A673 (cell line): ENCODE measurements at regions not wholly inside any gene's neighbourhood (a gene's known extent, or its start where the extent isn't known, plus 50 kb on each side); places are given as distances from the start of the nearest gene placed in this dataset.

Experiments
- EZH2 ChIP-seq: fragments of 200-600 bp; sonication (generic); IDR thresholded peaks from 2 replicates; pipeline ENCODE4 v1.6.1; 2017; ENCODE audit warnings: borderline replicate concordance, low read depth, mild to moderate bottlenecking, mixed read lengths, antibody characterized with exemption, low read length; ENCODE audit not compliant: poor library complexity, severe bottlenecking
- TF ChIP-seq, protein P1 (sequence below): fragments of 300-800, 200-600 bp; sonication (generic); conservative IDR thresholded peaks from 2 replicates; pipeline ENCODE4 v1.5.1; 2017; ENCODE audit warnings: low read depth, mild to moderate bottlenecking, antibody characterized with exemption, low read length, moderate library complexity, mixed read lengths

DNA sequence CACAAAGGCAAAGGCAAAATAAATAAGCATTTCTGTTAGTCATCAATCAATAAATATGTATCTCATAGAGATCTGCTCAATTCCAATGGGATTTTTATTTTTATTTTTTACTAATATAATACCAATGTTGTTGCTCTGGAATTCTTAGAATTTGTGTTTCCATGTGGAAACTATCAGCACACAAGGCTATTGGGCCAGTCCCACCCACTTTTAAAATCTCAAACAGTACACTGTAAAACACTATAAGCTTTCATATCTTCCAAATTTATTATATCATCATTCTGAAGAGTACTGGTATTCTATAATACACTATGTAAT lies 563.8 kb upstream of the MARCKS start:
- TF ChIP-seq EZH2, result no peak
- TF ChIP-seq, protein P1, sequence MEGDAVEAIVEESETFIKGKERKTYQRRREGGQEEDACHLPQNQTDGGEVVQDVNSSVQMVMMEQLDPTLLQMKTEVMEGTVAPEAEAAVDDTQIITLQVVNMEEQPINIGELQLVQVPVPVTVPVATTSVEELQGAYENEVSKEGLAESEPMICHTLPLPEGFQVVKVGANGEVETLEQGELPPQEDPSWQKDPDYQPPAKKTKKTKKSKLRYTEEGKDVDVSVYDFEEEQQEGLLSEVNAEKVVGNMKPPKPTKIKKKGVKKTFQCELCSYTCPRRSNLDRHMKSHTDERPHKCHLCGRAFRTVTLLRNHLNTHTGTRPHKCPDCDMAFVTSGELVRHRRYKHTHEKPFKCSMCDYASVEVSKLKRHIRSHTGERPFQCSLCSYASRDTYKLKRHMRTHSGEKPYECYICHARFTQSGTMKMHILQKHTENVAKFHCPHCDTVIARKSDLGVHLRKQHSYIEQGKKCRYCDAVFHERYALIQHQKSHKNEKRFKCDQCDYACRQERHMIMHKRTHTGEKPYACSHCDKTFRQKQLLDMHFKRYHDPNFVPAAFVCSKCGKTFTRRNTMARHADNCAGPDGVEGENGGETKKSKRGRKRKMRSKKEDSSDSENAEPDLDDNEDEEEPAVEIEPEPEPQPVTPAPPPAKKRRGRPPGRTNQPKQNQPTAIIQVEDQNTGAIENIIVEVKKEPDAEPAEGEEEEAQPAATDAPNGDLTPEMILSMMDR, result no peak
